HCT116 (cell line): ENCODE measurements at regions not wholly inside any gene's neighbourhood (a gene's known extent, or its start where the extent isn't known, plus 50 kb on each side); places are given as distances from the start of the nearest gene placed in this dataset.

Source experiments
- ATAC-seq: fragments of 200-7000 bp; cut with Tn5 transposase; 2 replicates; pipeline ENCODE4 v1.9.1; 2020; ENCODE audit warnings: mild to moderate bottlenecking, moderate library complexity
- BruUV-seq: library from RNA; stranded (reverse); fragments of 400-500 nt; replicated peaks from 2 replicates; lab custom pipeline; 2021; lab: Mats Ljungman, UMichigan
- CTCF ChIA-PET: fragments of 300-600 bp; sonication (Branson Sonifier 250); formaldehyde crosslinking; loops from one replicate; lab custom pipeline; 2021; ENCODE audit warnings: antibody characterized with exemption; lab: Charles Lee
- POLR2A ChIA-PET: fragments of 300-600, 350-600 bp; sonication (Branson Sonifier 250); formaldehyde crosslinking; loops from one replicate; lab custom pipeline; 2021; ENCODE audit warnings: antibody characterized with exemption; lab: Charles Lee
- RAD21 ChIA-PET, 2 experiments: fragments of 300-600 bp; sonication (Branson Sonifier 250); formaldehyde crosslinking; loops; one replicate each; lab custom pipeline; 2023; ENCODE audit warnings: low total read pairs in 2 of 2; ENCODE audit not compliant: uncharacterized antibody in 2 of 2, unreplicated experiment in 2 of 2, low non-redundant PET in 1 of 2; lab: Charles Lee
- DNase-seq: peaks from one replicate; pipeline ENCODE4 v3.0.0-alpha.2; 2010; ENCODE audit warnings: low read depth, low spot score
- H2AFZ ChIP-seq: fragments of 200-600 bp; shearing (Covaris generic), sonication (generic); 2 replicates; pipeline ENCODE4 v1.6.1; 2017; ENCODE audit warnings: low read depth, mixed run types, mixed read lengths, antibody characterized with exemption, low read length; ENCODE audit not compliant: poor library complexity, severe bottlenecking
- H3K27ac ChIP-seq: 2 replicates; pipeline ENCODE4 v1.5.1; 2012; ENCODE audit warnings: low read depth, low read length
- H3K27me3 ChIP-seq: fragments of 200-600 bp; sonication (generic); 2 replicates; pipeline ENCODE4 v1.6.1; 2016; ENCODE audit warnings: mixed run types, low read length, mixed read lengths; ENCODE audit not compliant: insufficient read depth
- H3K36me3 ChIP-seq, 2 experiments: fragments of 200-500 bp in 1 of 2; fragments of 200-600 bp in 1 of 2; sonication (Bioruptor generic) in 1 of 2; sonication (generic) in 1 of 2; 2 replicates each; pipeline versions ENCODE4 v1.5.1 to v1.6.1; 2014 to 2016; ENCODE audit warnings: low read length in 2 of 2, inconsistent platforms in 1 of 2, mixed read lengths in 1 of 2, mixed run types in 1 of 2; ENCODE audit not compliant: insufficient read depth in 2 of 2, control insufficient read depth in 1 of 2
- H3K4me1 ChIP-seq, 2 experiments: fragments of 200-600 bp in 1 of 2; sonication (generic) in 1 of 2; 2 replicates each; pipeline versions ENCODE4 v1.5.1 to v1.6.1; 2012 to 2017; ENCODE audit warnings: low read length in 2 of 2, inconsistent platforms in 1 of 2, mild to moderate bottlenecking in 1 of 2, mixed read lengths in 1 of 2, mixed run types in 1 of 2, moderate library complexity in 1 of 2; ENCODE audit not compliant: insufficient read depth in 2 of 2, control insufficient read depth in 1 of 2
- H3K4me2 ChIP-seq: fragments of 200-600 bp; sonication (generic); 2 replicates; pipeline ENCODE4 v1.6.1; 2017; ENCODE audit warnings: mixed run types, low read length, mixed read lengths
- H3K4me3 ChIP-seq, 2 experiments: fragments of 200-600 bp in 1 of 2; sonication (generic) in 1 of 2; replicated peaks in 1 of 2; 2 replicates each; pipeline ENCODE4 v1.5.1; 2011 to 2016; ENCODE audit warnings: low read length in 2 of 2, control low read depth in 1 of 2, low read depth in 1 of 2, mild to moderate bottlenecking in 1 of 2, mixed read lengths in 1 of 2, mixed run types in 1 of 2
- H3K79me2 ChIP-seq: fragments of 200-600 bp; sonication (generic); 2 replicates; pipeline ENCODE4 v1.6.1; 2017; ENCODE audit warnings: mild to moderate bottlenecking, mixed run types, low read length, moderate library complexity, mixed read lengths; ENCODE audit not compliant: insufficient read depth
- H3K9ac ChIP-seq: fragments of 200-600 bp; sonication (generic); 2 replicates; pipeline ENCODE4 v1.6.1; 2016; ENCODE audit warnings: low read length, mixed read lengths
- H3K9me2 ChIP-seq: fragments of 200-600 bp; sonication (generic), shearing (Covaris generic); 2 replicates; pipeline ENCODE4 v1.6.1; 2017; ENCODE audit warnings: mixed run types, mild to moderate bottlenecking, moderate library complexity; ENCODE audit not compliant: insufficient read depth
- H3K9me3 ChIP-seq, 2 experiments: fragments of 200-500 bp in 1 of 2; fragments of 200-600 bp in 1 of 2; sonication (Bioruptor generic) in 1 of 2; sonication (generic) in 1 of 2; 2 replicates each; pipeline ENCODE4 v1.6.1; 2014 to 2017; ENCODE audit warnings: low read length in 2 of 2, mixed read lengths in 2 of 2, inconsistent platforms in 1 of 2, low read depth in 1 of 2, mild to moderate bottlenecking in 1 of 2, mixed run types in 1 of 2, moderate library complexity in 1 of 2; ENCODE audit not compliant: control insufficient read depth in 1 of 2, insufficient read depth in 1 of 2
- H4K20me1 ChIP-seq: fragments of 200-600 bp; sonication (generic), shearing (Covaris generic); 2 replicates; pipeline ENCODE4 v1.6.1; 2017; ENCODE audit warnings: mixed run types, mild to moderate bottlenecking, moderate library complexity; ENCODE audit not compliant: insufficient read depth
- REST ChIP-seq: IDR thresholded peaks from 2 replicates; pipeline ENCODE4 v1.6.1; 2012; ENCODE audit warnings: low read depth
- intact Hi-C: fragments of 100-400 bp; cut with micrococcal nuclease; formaldehyde crosslinking; loops from 2 replicates; pipeline ENCODE4 v1.10.0; 2022

- no TSS peak for BruUV-seq
- ATAC-seq (no peak), DNase-seq (no peak)
Observed at GRCh38 chr20:63081351-63081750, 74.6 kb upstream of the BHLHE23 start.

More at GRCh38 chr20:63081351-63081750, 74.6 kb upstream of the BHLHE23 start:
- Histone ChIP-seq H3K27ac (no peak overlapping the region), H2AFZ (no peak overlapping the region), H3K9me2 (no peaks in the 10 kb centered on the region), H3K79me2 (no peaks in the 10 kb centered on the region), H3K4me1 (no peaks in the 10 kb centered on the region), H4K20me1 (no peaks in the 10 kb centered on the region), H3K27me3 (no peaks in the 10 kb centered on the region; the same call in 1 of the 2 replicates), H3K4me2 (no peak overlapping the region), H3K4me3 (no peak overlapping the region), H3K36me3 (no peaks in the 10 kb centered on the region), H3K9me3 (peaks cover 6% of the 10 kb centered on the region in 2 experiments; a peak in 2 of 4 replicates), H3K9ac (no peak overlapping the region)
- ChIA-PET POLR2A (no interaction called here), RAD21 (no interaction called here), CTCF (no interaction called here)
- no peak for TF ChIP-seq REST
- intact Hi-C loops: no loop called here
